Breast epithelium (tissue), 4 donors: ENCODE measurements at regions not wholly inside any gene's neighbourhood (a gene's known extent, or its start where the extent isn't known, plus 50 kb on each side); places are given as distances from the start of the nearest gene placed in this dataset.

Source experiments
- DNase-seq, 2 donors: peaks; one replicate each; pipeline ENCODE4 v3.0.0-alpha.2; 2019; ENCODE audit warnings: low spot score in 2 of 2
- H3K27ac ChIP-seq, 2 donors: fragments of 200-600 bp; sonication (generic) in 1 of 2; one replicate each; pipeline ENCODE4 v1.5.1; 2016 to 2019; ENCODE audit warnings: mild to moderate bottlenecking in 1 of 2
- H3K27me3 ChIP-seq, 2 donors: fragments of 200-600 bp; sonication (generic) in 1 of 2; one replicate each; pipeline versions ENCODE4 v1.5.1 to v1.6.0; 2017 to 2019; ENCODE audit warnings: control low read depth in 1 of 2, mild to moderate bottlenecking in 1 of 2
- H3K36me3 ChIP-seq: fragments of 200-600 bp; one replicate; pipeline ENCODE4 v1.5.1; 2019
- H3K4me1 ChIP-seq, 2 donors: fragments of 200-600 bp; sonication (generic); one replicate each; pipeline ENCODE4 v1.5.1; 2016 to 2019; ENCODE audit warnings: control low read depth in 1 of 2
- H3K4me3 ChIP-seq, 3 donors: fragments of 200-600 bp; sonication (generic); 1 replicate in 2 of 3; 2 replicates in 1 of 3; pipeline ENCODE4 v1.5.1; 2016 to 2019; ENCODE audit warnings: mild to moderate bottlenecking in 3 of 3, moderate library complexity in 2 of 3
- H3K9me3 ChIP-seq, 2 donors: fragments of 200-600 bp; sonication (generic) in 1 of 2; one replicate each; pipeline ENCODE4 v1.5.1; 2016 to 2019; ENCODE audit warnings: control low read depth in 1 of 2
- CTCF ChIP-seq, 3 donors: fragments of 450-650 bp; IDR thresholded peaks; one replicate each; pipeline ENCODE4 v1.5.1; 2016 to 2017; ENCODE audit warnings: antibody characterized with exemption in 3 of 3, mild to moderate bottlenecking in 3 of 3, moderate library complexity in 3 of 3
- POLR2A ChIP-seq: fragments of 450-650 bp; IDR thresholded peaks from one replicate; pipeline ENCODE4 v1.6.1; 2016; ENCODE audit warnings: antibody characterized with exemption, mild to moderate bottlenecking, moderate library complexity
- POLR2AphosphoS5 ChIP-seq, 3 donors: sonication (generic); formaldehyde crosslinking; IDR thresholded peaks; one replicate each; pipeline ENCODE4 v1.6.1; 2017; ENCODE audit warnings: antibody characterized with exemption in 3 of 3
- intact Hi-C: fragments of 100-400 bp; cut with DNase I; formaldehyde crosslinking; loops from one replicate; pipeline ENCODE4 v1.15.1; 2023; ENCODE audit warnings: low total_unique reads

DNA sequence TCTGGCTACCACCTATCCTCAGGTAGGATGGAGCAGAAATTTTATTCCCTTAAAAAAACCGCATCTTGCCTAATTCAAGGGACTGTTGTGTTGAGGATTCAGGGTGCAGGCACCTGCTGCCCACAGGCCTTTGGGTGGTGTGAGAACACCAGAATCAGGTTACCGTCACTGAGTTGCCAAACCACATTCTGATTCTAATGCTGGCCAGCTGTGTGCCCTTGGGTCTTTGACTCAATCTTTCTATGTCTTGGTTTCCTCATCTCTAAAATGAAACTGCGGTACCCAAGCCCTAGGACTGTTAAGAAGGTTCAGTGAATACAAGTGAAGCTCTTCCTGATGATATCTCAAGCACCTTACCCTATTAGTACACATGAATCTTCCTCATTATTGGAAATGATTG lies 827.3 kb downstream of the DHX35 start:
- DNase-seq = no peak
- H3K27me3 ChIP-seq = no peaks in the 10 kb centered on the region
- no peaks in the 10 kb centered on the region for H3K4me1 ChIP-seq
- intact Hi-C loops = no loop called here
- H3K9me3 ChIP-seq = no peaks in the 10 kb centered on the region
- H3K4me3 ChIP-seq = no peak overlapping the region
- no peak overlapping the region for H3K27ac ChIP-seq
- no peaks in the 10 kb centered on the region for H3K36me3 ChIP-seq
- TF ChIP-seq POLR2AphosphoS5 (IDR thresholded peaks at IDR 0.05) = no peak
- no peak for TF ChIP-seq CTCF (IDR thresholded peaks at IDR 0.05)
- no peak for TF ChIP-seq POLR2A

GRCh38 chr20:39785252-39785917 lies 823.2 kb downstream of the DHX35 start:
- intact Hi-C loops = no loop called here
- Histone ChIP-seq H3K36me3 (no peaks in the 10 kb centered on the region), H3K27me3 (no peaks in the 10 kb centered on the region), H3K4me1 (no peaks in the 10 kb centered on the region), H3K27ac (no peak overlapping the region), H3K9me3 (no peaks in the 10 kb centered on the region), H3K4me3 (no peak overlapping the region)
- TF ChIP-seq POLR2AphosphoS5 (IDR thresholded peaks at IDR 0.05) = no peak
- no peak for TF ChIP-seq POLR2A
- TF ChIP-seq CTCF (IDR thresholded peaks at IDR 0.05) = no peak
- no peak for DNase-seq

DNA sequence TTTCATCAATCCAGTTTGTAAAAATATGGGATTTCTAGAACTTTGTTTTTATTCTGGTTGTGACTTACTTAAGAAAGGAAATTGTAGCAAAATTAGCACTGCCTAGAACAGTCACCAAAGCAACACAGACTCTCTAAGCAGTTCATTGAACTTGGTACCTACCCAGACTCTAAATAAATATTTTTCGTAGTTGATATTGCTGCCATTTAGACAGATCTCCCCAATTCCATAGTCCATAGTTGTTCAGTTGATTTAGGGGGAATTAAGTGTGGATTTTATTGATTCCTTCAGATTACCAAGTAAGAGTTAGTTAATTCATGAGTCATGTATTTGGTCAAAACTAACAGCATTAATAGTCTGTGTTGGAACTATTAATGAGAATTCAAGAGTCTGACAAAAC lies 822.5 kb downstream of the DHX35 start:
- H3K9me3 ChIP-seq = no peaks in the 10 kb centered on the region
- DNase-seq = no peak
- H3K27me3 ChIP-seq = no peaks in the 10 kb centered on the region
- no peak for TF ChIP-seq POLR2A
- TF ChIP-seq POLR2AphosphoS5 (IDR thresholded peaks at IDR 0.05) = no peak
- TF ChIP-seq CTCF (IDR thresholded peaks at IDR 0.05) = no peak
- H3K27ac ChIP-seq = no peak overlapping the region
- no peaks in the 10 kb centered on the region for H3K4me1 ChIP-seq
- no peak overlapping the region for H3K4me3 ChIP-seq
- intact Hi-C loops = no loop called here
- H3K36me3 ChIP-seq = no peaks in the 10 kb centered on the region

- Histone ChIP-seq H3K36me3 (no peaks in the 10 kb centered on the region), H3K9me3 (no peaks in the 10 kb centered on the region), H3K4me3 (no peak overlapping the region), H3K4me1 (peaks cover 0 to 5% of the 10 kb centered on the region in 2 donors), H3K27me3 (no peaks in the 10 kb centered on the region), H3K27ac (no peak overlapping the region)
- intact Hi-C loops = no loop called here
- no peak for DNase-seq
- TF ChIP-seq CTCF (IDR thresholded peaks at IDR 0.05) (no peak), POLR2AphosphoS5 (IDR thresholded peaks at IDR 0.05) (no peak), POLR2A (no peak)
These were observed 816.9 kb downstream of the DHX35 start for GRCh38 chr20:39778847-39779604.

- no peaks in the 10 kb centered on the region for H3K36me3 ChIP-seq
- no peak overlapping the region for H3K4me3 ChIP-seq
- no peak for TF ChIP-seq POLR2A
- no peak for TF ChIP-seq CTCF (IDR thresholded peaks at IDR 0.05)
- TF ChIP-seq POLR2AphosphoS5 (IDR thresholded peaks at IDR 0.05) = no peak
- H3K4me1 ChIP-seq = peaks cover 0 to 5% of the 10 kb centered on the region in 2 donors
- intact Hi-C loops = no loop called here
- DNase-seq = no peak
- H3K27me3 ChIP-seq = no peaks in the 10 kb centered on the region
- H3K27ac ChIP-seq = no peak overlapping the region
- H3K9me3 ChIP-seq = no peaks in the 10 kb centered on the region
These were observed 816.3 kb downstream of the DHX35 start for GRCh38 chr20:39778431-39778830.
